Activated naive CD4-positive, alpha-beta T cell treated with anti-CD3 and anti-CD28 coated beads, Interleukin-2, amount 50 U/mL, for 24 hours (primary cell): ENCODE measurements at regions not wholly inside any gene's neighbourhood (a gene's known extent, or its start where the extent isn't known, plus 50 kb on each side); places are given as distances from the start of the nearest gene placed in this dataset.

Experiments used
- H3K27ac Mint-ChIP-seq: one replicate; pipeline ENCODE4 v1.8.0; 2021; ENCODE audit warnings: mild to moderate bottlenecking, mixed read lengths
- H3K27me3 Mint-ChIP-seq: one replicate; pipeline ENCODE4 v1.8.0; 2021; ENCODE audit warnings: mixed read lengths
- H3K36me3 Mint-ChIP-seq: one replicate; pipeline ENCODE4 v1.8.0; 2021; ENCODE audit warnings: mixed read lengths
- H3K4me1 Mint-ChIP-seq: one replicate; pipeline ENCODE4 v1.8.0; 2021; ENCODE audit warnings: mixed read lengths
- H3K4me3 Mint-ChIP-seq: one replicate; pipeline ENCODE4 v1.8.0; 2021; ENCODE audit warnings: mild to moderate bottlenecking, mixed read lengths
- H3K9me3 Mint-ChIP-seq: one replicate; pipeline ENCODE4 v1.8.0; 2021; ENCODE audit warnings: mixed read lengths

- Mint-ChIP-seq H3K4me1 (no peaks in the 10 kb centered on the region), H3K27me3 (peaks cover 4% of the 10 kb centered on the region), H3K9me3 (no peaks in the 10 kb centered on the region), H3K4me3 (no peak overlapping the region), H3K27ac (no peak overlapping the region), H3K36me3 (no peaks in the 10 kb centered on the region)
Observed at GRCh38 chr2:180672377-180672776, 308.0 kb upstream of the UBE2E3 start.

GRCh38 chr2:180670302-180671003 is 310.0 kb upstream of the UBE2E3 start:
- no peaks in the 10 kb centered on the region for H3K36me3 Mint-ChIP-seq
- H3K27ac Mint-ChIP-seq: no peak overlapping the region
- peaks cover 4% of the 10 kb centered on the region for H3K27me3 Mint-ChIP-seq
- no peaks in the 10 kb centered on the region for H3K4me1 Mint-ChIP-seq
- no peak overlapping the region for H3K4me3 Mint-ChIP-seq
- H3K9me3 Mint-ChIP-seq: no peaks in the 10 kb centered on the region

GRCh38 chr2:180669016-180669415 is 311.4 kb upstream of the UBE2E3 start:
- Mint-ChIP-seq H3K9me3 (no peaks in the 10 kb centered on the region), H3K36me3 (no peaks in the 10 kb centered on the region), H3K4me1 (no peaks in the 10 kb centered on the region), H3K4me3 (no peak overlapping the region), H3K27ac (no peak overlapping the region), H3K27me3 (peaks cover 7% of the 10 kb centered on the region)

GRCh38 chr2:180664507-180664906 is 315.9 kb upstream of the UBE2E3 start:
- no peak overlapping the region for H3K4me3 Mint-ChIP-seq
- no peaks in the 10 kb centered on the region for H3K4me1 Mint-ChIP-seq
- H3K27ac Mint-ChIP-seq: peak overlapping the region; percentile 36
- no peaks in the 10 kb centered on the region for H3K9me3 Mint-ChIP-seq
- H3K36me3 Mint-ChIP-seq: no peaks in the 10 kb centered on the region
- H3K27me3 Mint-ChIP-seq: peaks cover 12% of the 10 kb centered on the region

GRCh38 chr2:180662941-180663471 is 317.4 kb upstream of the UBE2E3 start:
- no peaks in the 10 kb centered on the region for H3K4me1 Mint-ChIP-seq
- H3K27me3 Mint-ChIP-seq: peaks cover 14% of the 10 kb centered on the region
- no peak overlapping the region for H3K4me3 Mint-ChIP-seq
- H3K9me3 Mint-ChIP-seq: no peaks in the 10 kb centered on the region
- no peak overlapping the region for H3K27ac Mint-ChIP-seq
- no peaks in the 10 kb centered on the region for H3K36me3 Mint-ChIP-seq

- Mint-ChIP-seq H3K4me3 (no peak overlapping the region), H3K4me1 (no peaks in the 10 kb centered on the region), H3K27ac (no peak overlapping the region)
Observed at GRCh38 chr2:180662521-180662920, 317.9 kb upstream of the UBE2E3 start.

GRCh38 chr2:180661686-180662030 is 318.7 kb upstream of the UBE2E3 start:
- Mint-ChIP-seq H3K4me3 (no peak overlapping the region), H3K9me3 (no peaks in the 10 kb centered on the region), H3K27ac (no peak overlapping the region), H3K4me1 (no peaks in the 10 kb centered on the region), H3K36me3 (no peaks in the 10 kb centered on the region), H3K27me3 (peaks cover 14% of the 10 kb centered on the region)

More at GRCh38 chr2:180662521-180662920, 317.9 kb upstream of the UBE2E3 start:
- H3K36me3 Mint-ChIP-seq: no peaks in the 10 kb centered on the region
- no peaks in the 10 kb centered on the region for H3K9me3 Mint-ChIP-seq
- peaks cover 14% of the 10 kb centered on the region for H3K27me3 Mint-ChIP-seq

- H3K27me3 Mint-ChIP-seq: peaks cover 14% of the 10 kb centered on the region
Observed at GRCh38 chr2:180660881-180661685, 319.3 kb upstream of the UBE2E3 start.

GRCh38 chr2:180660207-180660606 is 320.2 kb upstream of the UBE2E3 start:
- Mint-ChIP-seq H3K27me3 (peaks cover 14% of the 10 kb centered on the region), H3K4me1 (no peaks in the 10 kb centered on the region), H3K36me3 (no peaks in the 10 kb centered on the region), H3K4me3 (no peak overlapping the region), H3K9me3 (no peaks in the 10 kb centered on the region), H3K27ac (no peak overlapping the region)

More at GRCh38 chr2:180660881-180661685, 319.3 kb upstream of the UBE2E3 start:
- no peaks in the 10 kb centered on the region for H3K4me1 Mint-ChIP-seq
- no peak overlapping the region for H3K27ac Mint-ChIP-seq
- H3K4me3 Mint-ChIP-seq: no peak overlapping the region
- H3K9me3 Mint-ChIP-seq: no peaks in the 10 kb centered on the region
- no peaks in the 10 kb centered on the region for H3K36me3 Mint-ChIP-seq

GRCh38 chr2:180657054-180657453 is 323.4 kb upstream of the UBE2E3 start:
- Mint-ChIP-seq H3K9me3 (no peaks in the 10 kb centered on the region), H3K4me3 (no peak overlapping the region), H3K27ac (no peak overlapping the region), H3K36me3 (no peaks in the 10 kb centered on the region), H3K27me3 (peaks cover 5% of the 10 kb centered on the region), H3K4me1 (no peaks in the 10 kb centered on the region)

GRCh38 chr2:180656455-180656847 is 324.0 kb upstream of the UBE2E3 start:
- H3K27me3 Mint-ChIP-seq: peaks cover 5% of the 10 kb centered on the region

GRCh38 chr2:180655842-180656454 is 324.5 kb upstream of the UBE2E3 start:
- peaks cover 5% of the 10 kb centered on the region for H3K27me3 Mint-ChIP-seq
- H3K27ac Mint-ChIP-seq: no peak overlapping the region
- no peaks in the 10 kb centered on the region for H3K4me1 Mint-ChIP-seq
- H3K9me3 Mint-ChIP-seq: no peaks in the 10 kb centered on the region
- H3K4me3 Mint-ChIP-seq: no peak overlapping the region
- no peaks in the 10 kb centered on the region for H3K36me3 Mint-ChIP-seq

More at GRCh38 chr2:180656455-180656847, 324.0 kb upstream of the UBE2E3 start:
- no peaks in the 10 kb centered on the region for H3K36me3 Mint-ChIP-seq
- H3K4me3 Mint-ChIP-seq: no peak overlapping the region
- H3K27ac Mint-ChIP-seq: no peak overlapping the region
- no peaks in the 10 kb centered on the region for H3K4me1 Mint-ChIP-seq
- no peaks in the 10 kb centered on the region for H3K9me3 Mint-ChIP-seq

- H3K27me3 Mint-ChIP-seq: peaks cover 3% of the 10 kb centered on the region
- no peaks in the 10 kb centered on the region for H3K4me1 Mint-ChIP-seq
- H3K9me3 Mint-ChIP-seq: no peaks in the 10 kb centered on the region
- H3K4me3 Mint-ChIP-seq: no peak overlapping the region
- no peaks in the 10 kb centered on the region for H3K36me3 Mint-ChIP-seq
- no peak overlapping the region for H3K27ac Mint-ChIP-seq
Observed at GRCh38 chr2:180655393-180655792, 325.0 kb upstream of the UBE2E3 start.

GRCh38 chr2:180653481-180653880 is 326.9 kb upstream of the UBE2E3 start:
- Mint-ChIP-seq H3K9me3 (no peaks in the 10 kb centered on the region), H3K4me1 (no peaks in the 10 kb centered on the region), H3K27ac (no peak overlapping the region), H3K36me3 (no peaks in the 10 kb centered on the region), H3K4me3 (no peak overlapping the region), H3K27me3 (peaks cover 3% of the 10 kb centered on the region)

GRCh38 chr2:180652794-180653193 is 327.6 kb upstream of the UBE2E3 start:
- Mint-ChIP-seq H3K4me3 (no peak overlapping the region), H3K27ac (no peak overlapping the region), H3K9me3 (no peaks in the 10 kb centered on the region), H3K36me3 (no peaks in the 10 kb centered on the region), H3K27me3 (peaks cover 3% of the 10 kb centered on the region), H3K4me1 (no peaks in the 10 kb centered on the region)

GRCh38 chr2:180651596-180651995 is 328.8 kb upstream of the UBE2E3 start:
- Mint-ChIP-seq H3K9me3 (no peaks in the 10 kb centered on the region), H3K4me3 (no peak overlapping the region), H3K27me3 (peaks cover 3% of the 10 kb centered on the region), H3K27ac (no peak overlapping the region), H3K4me1 (no peaks in the 10 kb centered on the region), H3K36me3 (no peaks in the 10 kb centered on the region)
